H1 (cell line): ENCODE measurements at regions not wholly inside any gene's neighbourhood (a gene's known extent, or its start where the extent isn't known, plus 50 kb on each side); places are given as distances from the start of the nearest gene placed in this dataset.

ENCODE experiments used
- CTCF ChIA-PET: fragments of 300-600 bp; sonication (Branson Sonifier 250); formaldehyde crosslinking; loops from one replicate; lab custom pipeline; 2021; ENCODE audit not compliant: partially characterized antibody; lab: Charles Lee
- POLR2A ChIA-PET: fragments of 300-600 bp; sonication (Branson Sonifier 250); formaldehyde crosslinking; loops from one replicate; lab custom pipeline; 2021; ENCODE audit warnings: inconsistent platforms; ENCODE audit not compliant: partially characterized antibody; lab: Charles Lee
- DNase-seq, 2 experiments: peaks; one replicate each; pipeline versions ENCODE4 v3.0.0 to v3.0.0-alpha.2; 2010 to 2022; ENCODE audit warnings: low spot score in 2 of 2, low read depth in 1 of 2, mixed read lengths in 1 of 2
- FAIRE-seq: peaks from 2 replicates; lab custom pipeline; 2011; peaks lifted over from hg19 to GRCh38; lab: Jason Lieb, UNC
- H2AFZ ChIP-seq: 2 replicates; pipeline ENCODE4 v1.8.1; 2012; ENCODE audit warnings: low read length, inconsistent platforms
- H2AK5ac ChIP-seq: 2 replicates; pipeline ENCODE4 v1.6.1; 2013; ENCODE audit warnings: low read depth, low read length
- H2BK120ac ChIP-seq: replicated peaks from 2 replicates; pipeline ENCODE3; 2013; ENCODE audit warnings: low read depth, low read length, inconsistent platforms
- H2BK12ac ChIP-seq: 2 replicates; pipeline ENCODE4 v1.6.1; 2013; ENCODE audit warnings: low read depth, low read length
- H2BK15ac ChIP-seq: 2 replicates; pipeline ENCODE4 v1.6.1; 2013; ENCODE audit warnings: low read length
- H2BK20ac ChIP-seq: 2 replicates; pipeline ENCODE4 v1.6.1; 2013; ENCODE audit warnings: low read length
- H2BK5ac ChIP-seq: 2 replicates; pipeline ENCODE4 v1.6.1; 2013; ENCODE audit warnings: low read depth, low read length
- H3K14ac ChIP-seq: 2 replicates; pipeline ENCODE4 v1.6.1; 2013; ENCODE audit warnings: inconsistent platforms; ENCODE audit not compliant: insufficient read length
- H3K18ac ChIP-seq: 2 replicates; pipeline ENCODE4 v1.6.1; 2013; ENCODE audit warnings: low read length; ENCODE audit errors: extremely low read depth
- H3K23ac ChIP-seq: 2 replicates; pipeline ENCODE4 v1.6.1; 2013; ENCODE audit warnings: inconsistent platforms; ENCODE audit not compliant: insufficient read length
- H3K23me2 ChIP-seq: 2 replicates; pipeline ENCODE4 v1.6.1; 2013; ENCODE audit warnings: low read depth, low read length
- H3K27ac ChIP-seq: 2 replicates; pipeline ENCODE4 v1.6.1; 2011; ENCODE audit warnings: low read depth, low read length, inconsistent platforms
- H3K27me3 ChIP-seq, 4 experiments: replicated peaks in 1 of 4; 1 replicate in 1 of 4; 2 replicates in 3 of 4; pipeline versions ENCODE4 v1.6.1 to v1.8.1; 2011 to 2013; ENCODE audit warnings: low read length in 3 of 4, mild to moderate bottlenecking in 3 of 4, inconsistent platforms in 2 of 4, mixed read lengths in 2 of 4, moderate library complexity in 1 of 4; ENCODE audit not compliant: control insufficient read depth in 3 of 4, insufficient read depth in 3 of 4; ENCODE audit errors: extremely low read depth in 1 of 4
- H3K36me3 ChIP-seq, 4 experiments: 2 replicates each; pipeline versions ENCODE4 v1.6.1 to v1.8.1; 2011 to 2013; ENCODE audit warnings: mild to moderate bottlenecking in 4 of 4, low read length in 3 of 4, moderate library complexity in 2 of 4, control low read depth in 1 of 4, inconsistent platforms in 1 of 4; ENCODE audit not compliant: insufficient read depth in 4 of 4, control insufficient read depth in 2 of 4
- H3K4ac ChIP-seq: replicated peaks from 2 replicates; pipeline ENCODE3; 2013; ENCODE audit warnings: low read length, low read depth, mixed read lengths, inconsistent platforms; ENCODE audit not compliant: insufficient read length
- H3K4me1 ChIP-seq, 4 experiments: replicated peaks in 1 of 4; 1 replicate in 1 of 4; 2 replicates in 3 of 4; pipeline versions ENCODE4 v1.6.1 to v1.8.1; 2011 to 2013; ENCODE audit warnings: low read length in 3 of 4, inconsistent platforms in 2 of 4, mixed read lengths in 1 of 4; ENCODE audit not compliant: insufficient read depth in 4 of 4, control insufficient read depth in 3 of 4
- H3K4me2 ChIP-seq, 2 experiments: 2 replicates each; pipeline versions ENCODE4 v1.6.1 to v1.8.1; 2011 to 2013; ENCODE audit warnings: low read depth in 2 of 2, low read length in 2 of 2, control low read depth in 1 of 2, inconsistent platforms in 1 of 2, mild to moderate bottlenecking in 1 of 2; ENCODE audit not compliant: insufficient read depth in 1 of 2
- H3K4me3 ChIP-seq, 4 experiments: fragments of 200-600, 300-600 bp in 1 of 4; sonication (generic), shearing (Covaris generic), sonication (Bioruptor Twin) in 1 of 4; 2 replicates each; pipeline versions ENCODE4 v1.5.1 to v1.8.1; 2011 to 2016; ENCODE audit warnings: low read length in 4 of 4, low read depth in 3 of 4, control low read depth in 2 of 4, inconsistent platforms in 2 of 4, mild to moderate bottlenecking in 2 of 4, mixed read lengths in 1 of 4, moderate library complexity in 1 of 4; ENCODE audit not compliant: insufficient read depth in 2 of 4; ENCODE audit errors: extremely low read depth in 1 of 4
- H3K56ac ChIP-seq: replicated peaks from 2 replicates; pipeline ENCODE3; 2013; ENCODE audit warnings: low read depth, mild to moderate bottlenecking, mixed read lengths, low read length, inconsistent platforms; ENCODE audit not compliant: insufficient read length
- H3K79me1 ChIP-seq: 2 replicates; pipeline ENCODE4 v1.6.1; 2013; ENCODE audit warnings: low read depth, low read length, control low read depth
- H3K79me2 ChIP-seq, 2 experiments: 2 replicates each; pipeline versions ENCODE4 v1.6.1 to v1.8.1; 2012 to 2013; ENCODE audit warnings: low read length in 2 of 2, mild to moderate bottlenecking in 2 of 2, inconsistent platforms in 1 of 2; ENCODE audit not compliant: insufficient read depth in 2 of 2, control insufficient read depth in 1 of 2
- H3K9ac ChIP-seq, 4 experiments: replicated peaks in 1 of 4; 1 replicate in 1 of 4; 2 replicates in 3 of 4; pipeline versions ENCODE4 v1.6.1 to v1.8.1; 2011 to 2013; ENCODE audit warnings: low read depth in 3 of 4, low read length in 3 of 4, control low read depth in 2 of 4, mild to moderate bottlenecking in 2 of 4, moderate library complexity in 2 of 4, inconsistent platforms in 1 of 4; ENCODE audit errors: extremely low read depth in 1 of 4
- H3K9me3 ChIP-seq, 2 experiments: 2 replicates each; pipeline versions ENCODE4 v1.6.1 to v1.8.1; 2012 to 2013; ENCODE audit warnings: mild to moderate bottlenecking in 2 of 2, moderate library complexity in 2 of 2, control low read depth in 1 of 2, inconsistent platforms in 1 of 2, low read depth in 1 of 2, low read length in 1 of 2, mixed read lengths in 1 of 2; ENCODE audit not compliant: insufficient read depth in 2 of 2
- H4K20me1 ChIP-seq, 2 experiments: replicated peaks in 1 of 2; 2 replicates each; pipeline versions ENCODE3 to v1.8.1; 2011 to 2013; ENCODE audit warnings: inconsistent platforms in 2 of 2, low read length in 2 of 2, mild to moderate bottlenecking in 1 of 2; ENCODE audit not compliant: insufficient read depth in 2 of 2, control insufficient read depth in 1 of 2
- H4K5ac ChIP-seq: 2 replicates; pipeline ENCODE4 v1.6.1; 2013; ENCODE audit warnings: low read length, low read depth, mixed read lengths, inconsistent platforms; ENCODE audit not compliant: insufficient read length
- H4K8ac ChIP-seq: 2 replicates; pipeline ENCODE4 v1.8.0; 2013; ENCODE audit warnings: mild to moderate bottlenecking, moderate library complexity, low read length, inconsistent platforms; ENCODE audit not compliant: insufficient read depth; ENCODE audit errors: extremely low read depth
- H4K91ac ChIP-seq: replicated peaks from 2 replicates; pipeline ENCODE3; 2013; ENCODE audit warnings: low read length, mixed read lengths, inconsistent platforms; ENCODE audit not compliant: insufficient read length
- ASH2L ChIP-seq: fragments of 200-600, 300-600 bp; sonication (generic); IDR thresholded peaks from one replicate; pipeline ENCODE4 v1.7.1; 2017; ENCODE audit warnings: low read length
- CTCF ChIP-seq, 3 experiments: IDR thresholded peaks; 1 replicate in 2 of 3; 2 replicates in 1 of 3; pipeline versions ENCODE4 v1.5.1 to v1.6.1; 2011; ENCODE audit warnings: low read length in 3 of 3, mild to moderate bottlenecking in 3 of 3, inconsistent platforms in 2 of 3, low read depth in 1 of 3, moderate library complexity in 1 of 3; ENCODE audit not compliant: insufficient read depth in 1 of 3; ENCODE audit errors: control extremely low read depth in 1 of 3
- EP300 ChIP-seq, 2 experiments: IDR thresholded peaks; 1 replicate in 1 of 2; 2 replicates in 1 of 2; pipeline ENCODE4 v1.6.1; 2011 to 2012; ENCODE audit warnings: low read depth in 2 of 2, low read length in 2 of 2, mild to moderate bottlenecking in 2 of 2, borderline replicate concordance in 1 of 2, inconsistent platforms in 1 of 2, moderate library complexity in 1 of 2
- SP1 ChIP-seq: IDR thresholded peaks from 2 replicates; pipeline ENCODE4 v1.6.1; 2011; ENCODE audit warnings: low read depth, low read length
- TBP ChIP-seq: IDR thresholded peaks from 2 replicates; pipeline ENCODE4 v1.6.1; 2011; ENCODE audit warnings: low read depth, low read length, improper control_type of control experiment
- WGBS, 2 experiments: shearing (Covaris generic) in 1 of 2; methylation state at CpG; one replicate each; pipeline versions ENCODE4 v1.1.6 to v1.1.7; 2013 to 2015; ENCODE audit warnings: low lambda C conversion rate in 2 of 2, mixed read lengths in 2 of 2, inconsistent platforms in 1 of 2, low coverage in 1 of 2, missing lambda C conversion rate in 1 of 2; ENCODE audit not compliant: insufficient replicate concordance in 2 of 2, insufficient coverage in 1 of 2, insufficient read length in 1 of 2; ENCODE audit errors: extremely low coverage in 1 of 2, missing lambda C conversion rate in 1 of 2; 5-methylcytosine and 5-hydroxymethylcytosine counted together
- TF ChIP-seq, protein P1 (sequence below): IDR thresholded peaks from 2 replicates; pipeline ENCODE4 v1.6.1; 2012; ENCODE audit warnings: inconsistent platforms

GRCh38 chr19:27748551-27749152, 1464.3 kb downstream of the UQCRFS1 start:
- H2BK12ac ChIP-seq, result no peak overlapping the region
- no peaks in the 10 kb centered on the region; a peak in 1 of 7 replicates for H3K4me1 ChIP-seq
- peaks cover 5 to 43% (median 18%) of the 10 kb centered on the region in 4 experiments for H3K27me3 ChIP-seq
- H4K91ac ChIP-seq, result no peak overlapping the region
- no peaks in the 10 kb centered on the region for H3K79me1 ChIP-seq
- H4K8ac ChIP-seq, result no peak overlapping the region
- H3K36me3 ChIP-seq, result no peaks in the 10 kb centered on the region
- H4K5ac ChIP-seq, result no peak overlapping the region
- H3K9me3 ChIP-seq, result peaks cover 0 to 3% of the 10 kb centered on the region in 2 experiments; a peak in 1 of 4 replicates
- H2AFZ ChIP-seq, result no peak overlapping the region
- CTCF ChIA-PET, result no interaction called here
- FAIRE-seq (no peak), DNase-seq (no peak)
- no peak overlapping the region for H2BK20ac ChIP-seq
- no peak overlapping the region for H3K4me2 ChIP-seq
- no peaks in the 10 kb centered on the region for H3K79me2 ChIP-seq
- no peak overlapping the region for H3K56ac ChIP-seq
- no peak overlapping the region for H3K4ac ChIP-seq
- H3K4me3 ChIP-seq, result no peak overlapping the region
- POLR2A ChIA-PET, result no interaction called here
- no peaks in the 10 kb centered on the region for H3K23me2 ChIP-seq
- H4K20me1 ChIP-seq, result peaks cover 2 to 3% of the 10 kb centered on the region in 2 experiments
- H3K9ac ChIP-seq, result no peak overlapping the region
- no peak overlapping the region for H2BK120ac ChIP-seq
- no peak overlapping the region for H2BK15ac ChIP-seq
- H3K27ac ChIP-seq, result no peak overlapping the region
- no peak overlapping the region for H2BK5ac ChIP-seq
- no peak overlapping the region for H3K18ac ChIP-seq
- no peak overlapping the region for H2AK5ac ChIP-seq
- no peak overlapping the region for H3K14ac ChIP-seq
- no peak overlapping the region for H3K23ac ChIP-seq
- 96% methylated on average over 3 of the region's 3 CpGs; no CpG with 5 or more reads in 1 of the 2 experiments for WGBS, 2 experiments
- TF ChIP-seq SP1 (no peak), ASH2L (no peak), CTCF (IDR thresholded peaks at IDR 0.05; ENCODE audit: control extremely low read depth in 1 of 3, insufficient read depth in 1 of 3, low read depth in 1 of 3, low read length in 3 of 3) (no peak), EP300 (IDR thresholded peaks at IDR 0.05; ENCODE audit: borderline replicate concordance in 1 of 2, low read depth in 2 of 2, low read length in 2 of 2) (no peak), TBP (no peak)
- TF ChIP-seq, protein P1, sequence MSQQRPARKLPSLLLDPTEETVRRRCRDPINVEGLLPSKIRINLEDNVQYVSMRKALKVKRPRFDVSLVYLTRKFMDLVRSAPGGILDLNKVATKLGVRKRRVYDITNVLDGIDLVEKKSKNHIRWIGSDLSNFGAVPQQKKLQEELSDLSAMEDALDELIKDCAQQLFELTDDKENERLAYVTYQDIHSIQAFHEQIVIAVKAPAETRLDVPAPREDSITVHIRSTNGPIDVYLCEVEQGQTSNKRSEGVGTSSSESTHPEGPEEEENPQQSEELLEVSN, result no peak
